Caki2 (cell line): ENCODE measurements at regions not wholly inside any gene's neighbourhood (a gene's known extent, or its start where the extent isn't known, plus 50 kb on each side); places are given as distances from the start of the nearest gene placed in this dataset.

Source experiments
- DNase-seq: peaks from one replicate; pipeline ENCODE4 v3.0.0-alpha.2; 2015; ENCODE audit warnings: low read depth
- in situ Hi-C: cut with HindIII; loops from 2 replicates; pipeline ENCODE4 v1.10.0; 2016; ENCODE audit warnings: low sequenced_read_pairs, low pct_unique_long_range_greater_than_20kb, mixed read lengths

GRCh38 chr9:109717342-109717741 lies 62.7 kb upstream of the PALM2AKAP2 start:
- no peak for DNase-seq
- in situ Hi-C loops: no loop called here

GRCh38 chr9:109718861-109719260 lies 61.1 kb upstream of the PALM2AKAP2 start:
- DNase-seq: no peak
- in situ Hi-C loops: no loop called here

GRCh38 chr9:109721001-109721400 lies 59.0 kb upstream of the PALM2AKAP2 start:
- DNase-seq: no peak
- in situ Hi-C loops: no loop called here

GRCh38 chr9:109722007-109722406 lies 58.0 kb upstream of the PALM2AKAP2 start:
- no peak for DNase-seq
- in situ Hi-C loops: no loop called here

- DNase-seq: no peak
- in situ Hi-C loops: no loop called here
Observed at GRCh38 chr9:109723781-109724180, 56.2 kb upstream of the PALM2AKAP2 start.

GRCh38 chr9:109725460-109725859 lies 54.5 kb upstream of the PALM2AKAP2 start:
- no peak for DNase-seq
- in situ Hi-C loops: no loop called here

- in situ Hi-C loops: no loop called here
- DNase-seq: no peak
Observed at GRCh38 chr9:109726119-109726518, 53.9 kb upstream of the PALM2AKAP2 start.

- in situ Hi-C loops: no loop called here
- no peak for DNase-seq
Observed at GRCh38 chr9:109728686-109729300, 51.2 kb upstream of the PALM2AKAP2 start.

GRCh38 chr9:109729513-109729912 lies 50.5 kb upstream of the PALM2AKAP2 start:
- in situ Hi-C loops: no loop called here
- no peak for DNase-seq
